ENCODE measurements at regions not wholly inside any gene's neighbourhood (a gene's known extent, or its start where the extent isn't known, plus 50 kb on each side); places are given as distances from the start of the nearest gene placed in this dataset.

- ATAC-seq (ENCODE audit: insufficient read depth, low FRiP score) (no peak), DNase-seq (no peak)
- H3K36me3 ChIP-seq (ENCODE audit: control insufficient read depth in 4 of 4, insufficient read depth in 4 of 4, low read length in 4 of 4), result no peaks in the 10 kb centered on the region
- H3K9ac ChIP-seq (ENCODE audit: insufficient read depth in 1 of 2, low read length in 2 of 2), result no peak overlapping the region
- peaks cover 3 to 24% (median 14%) of the 10 kb centered on the region in 5 donors for H3K4me1 ChIP-seq (ENCODE audit: control insufficient read depth in 5 of 5, insufficient read depth in 5 of 5, low read length in 5 of 5)
- no peak for TF ChIP-seq CTCF (IDR thresholded peaks at IDR 0.05; ENCODE audit: control extremely low read depth, extremely low read depth)
- WGBS, 2 donors, result 68 to 73% methylated on average over 4 of the region's 4 CpGs
- no peaks in the 10 kb centered on the region for H3K27me3 ChIP-seq (ENCODE audit: control insufficient read depth in 3 of 3, insufficient read depth in 3 of 3, low read length in 2 of 3)
- H3K27ac ChIP-seq (ENCODE audit: low read depth in 1 of 2, low read length in 1 of 2), result peak overlapping the region in 1 of 2 donors; percentile 12
- no peak overlapping the region for H3K4me3 ChIP-seq
- no peaks in the 10 kb centered on the region for H3K9me3 ChIP-seq (ENCODE audit: control insufficient read depth in 4 of 4, insufficient read depth in 3 of 4, low read length in 3 of 4)
These were observed 160.0 kb downstream of the RNF152 start for GRCh38 chr18:61732854-61733253.

GRCh38 chr18:61731693-61732376 is 161.0 kb downstream of the RNF152 start:
- peak in 1 of 3 donors; percentile 21 for DNase-seq

GRCh38 chr18:61731178-61731577 is 161.6 kb downstream of the RNF152 start:
- ATAC-seq (ENCODE audit: insufficient read depth, low FRiP score), result no peak
- Histone ChIP-seq H3K36me3 (ENCODE audit: control insufficient read depth in 4 of 4, insufficient read depth in 4 of 4, low read length in 4 of 4) (no peaks in the 10 kb centered on the region), H3K4me3 (no peak overlapping the region), H3K27ac (ENCODE audit: low read depth in 1 of 2, low read length in 1 of 2) (peak overlapping the region in 1 of 2 donors; percentile 60), H3K27me3 (ENCODE audit: control insufficient read depth in 3 of 3, insufficient read depth in 3 of 3, low read length in 2 of 3) (no peaks in the 10 kb centered on the region), H3K9me3 (ENCODE audit: control insufficient read depth in 4 of 4, insufficient read depth in 3 of 4, low read length in 3 of 4) (no peaks in the 10 kb centered on the region), H3K9ac (ENCODE audit: insufficient read depth in 1 of 2, low read length in 2 of 2) (no peak overlapping the region), H3K4me1 (ENCODE audit: control insufficient read depth in 5 of 5, insufficient read depth in 5 of 5, low read length in 5 of 5) (peaks cover 3 to 24% (median 12%) of the 10 kb centered on the region in 5 donors)
- DNase-seq, result peak; percentile 55 to 92 (median 83)
- TF ChIP-seq CTCF (IDR thresholded peaks at IDR 0.05; ENCODE audit: control extremely low read depth, extremely low read depth), result no peak
- 61 to 66% methylated on average over 5 of the region's 5 CpGs for WGBS, 2 donors

More at GRCh38 chr18:61731693-61732376, 161.0 kb downstream of the RNF152 start:
- WGBS, 2 donors, result 73 to 87% methylated on average over 9 of the region's 9 CpGs
- Histone ChIP-seq H3K4me3 (no peak overlapping the region), H3K9ac (ENCODE audit: insufficient read depth in 1 of 2, low read length in 2 of 2) (no peak overlapping the region), H3K27me3 (ENCODE audit: control insufficient read depth in 3 of 3, insufficient read depth in 3 of 3, low read length in 2 of 3) (no peaks in the 10 kb centered on the region), H3K36me3 (ENCODE audit: control insufficient read depth in 4 of 4, insufficient read depth in 4 of 4, low read length in 4 of 4) (no peaks in the 10 kb centered on the region), H3K27ac (ENCODE audit: low read depth in 1 of 2, low read length in 1 of 2) (peak overlapping the region; percentile 57 to 60), H3K4me1 (ENCODE audit: control insufficient read depth in 5 of 5, insufficient read depth in 5 of 5, low read length in 5 of 5) (peaks cover 3 to 24% (median 12%) of the 10 kb centered on the region in 5 donors), H3K9me3 (ENCODE audit: control insufficient read depth in 4 of 4, insufficient read depth in 3 of 4, low read length in 3 of 4) (no peaks in the 10 kb centered on the region)
- no peak for TF ChIP-seq CTCF (IDR thresholded peaks at IDR 0.05; ENCODE audit: control extremely low read depth, extremely low read depth)
- ATAC-seq (ENCODE audit: insufficient read depth, low FRiP score), result no peak
